Nephron progenitor cell (in vitro differentiated cells): ENCODE measurements at regions not wholly inside any gene's neighbourhood (a gene's known extent, or its start where the extent isn't known, plus 50 kb on each side); places are given as distances from the start of the nearest gene placed in this dataset.
"Not testable (repeated sequence)": the region's sequence is repeated elsewhere in the genome, so short reads cannot be mapped to it uniquely, and the experiment has no call there.

Source experiments
- DNase-seq: peaks from one replicate; pipeline ENCODE4 v3.0.0; 2021
- H3K27ac Mint-ChIP-seq: 2 replicates; pipeline ENCODE4 v1.8.0; 2021; ENCODE audit warnings: mild to moderate bottlenecking, moderate library complexity, mixed read lengths
- H3K27me3 Mint-ChIP-seq: 2 replicates; pipeline ENCODE4 v1.8.0; 2021; ENCODE audit warnings: mild to moderate bottlenecking, low read depth, mixed read lengths; ENCODE audit not compliant: poor library complexity
- H3K36me3 Mint-ChIP-seq: 2 replicates; pipeline ENCODE4 v1.8.0; 2021; ENCODE audit warnings: low read depth, mixed read lengths
- H3K4me1 Mint-ChIP-seq: 2 replicates; pipeline ENCODE4 v1.8.0; 2021; ENCODE audit warnings: mixed read lengths
- H3K4me3 Mint-ChIP-seq: 2 replicates; pipeline ENCODE4 v1.8.0; 2021; ENCODE audit warnings: mild to moderate bottlenecking, moderate library complexity, mixed read lengths
- H3K9me3 Mint-ChIP-seq: 2 replicates; pipeline ENCODE4 v1.8.0; 2021; ENCODE audit warnings: mild to moderate bottlenecking, moderate library complexity, mixed read lengths
- CTCF ChIP-seq: fragments of 200-600 bp; sonication (generic); IDR thresholded peaks from 2 replicates; pipeline ENCODE4 v1.5.0; 2021; ENCODE audit warnings: antibody characterized with exemption

GRCh38 chr17:20929334-20929733 is 113.5 kb downstream of the USP22 start:
- H3K27ac Mint-ChIP-seq: no peak overlapping the region
- no peaks in the 10 kb centered on the region for H3K9me3 Mint-ChIP-seq
- H3K4me1 Mint-ChIP-seq: no peaks in the 10 kb centered on the region
- no peak overlapping the region for H3K4me3 Mint-ChIP-seq
- TF ChIP-seq CTCF: no peak
- H3K27me3 Mint-ChIP-seq: no peaks in the 10 kb centered on the region
- H3K36me3 Mint-ChIP-seq: peaks cover 37% of the 10 kb centered on the region
- no peak for DNase-seq

DNA sequence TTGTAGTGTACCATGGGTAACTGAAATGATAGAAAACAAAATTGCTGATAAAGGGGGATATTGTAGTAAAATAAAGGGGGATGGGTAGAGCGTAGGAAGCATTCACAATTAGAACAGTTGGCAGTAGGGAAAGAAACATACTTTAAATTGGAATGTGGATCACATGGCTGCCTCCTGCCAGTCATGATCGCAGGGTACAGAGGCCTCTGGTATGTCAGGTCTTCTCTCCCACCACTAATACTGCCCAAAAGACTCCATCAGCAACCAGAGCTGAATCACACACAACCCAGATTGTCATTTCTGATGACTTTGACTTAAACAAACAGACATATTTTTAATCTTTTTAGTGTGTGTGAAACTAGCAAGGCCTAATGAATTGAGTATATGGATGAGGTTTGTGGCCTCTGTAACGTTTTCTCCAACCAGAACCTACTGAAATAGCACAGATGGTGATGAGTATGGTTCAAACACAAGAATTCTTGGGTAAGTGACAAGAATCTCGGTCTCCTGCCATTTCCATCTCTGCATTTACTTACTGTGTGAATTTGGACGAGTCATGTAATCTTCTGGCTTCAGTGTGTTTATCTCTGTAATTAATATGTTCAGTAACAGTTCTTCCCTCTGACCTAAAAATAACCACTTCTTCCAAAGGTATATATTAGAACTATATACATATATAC is 112.6 kb downstream of the USP22 start:
- Mint-ChIP-seq H3K4me3 (no peak overlapping the region), H3K27me3 (no peaks in the 10 kb centered on the region), H3K27ac (no peak overlapping the region), H3K9me3 (no peaks in the 10 kb centered on the region), H3K4me1 (no peaks in the 10 kb centered on the region), H3K36me3 (peaks cover 32% of the 10 kb centered on the region)
- no peak for TF ChIP-seq CTCF
- DNase-seq: no peak

DNA sequence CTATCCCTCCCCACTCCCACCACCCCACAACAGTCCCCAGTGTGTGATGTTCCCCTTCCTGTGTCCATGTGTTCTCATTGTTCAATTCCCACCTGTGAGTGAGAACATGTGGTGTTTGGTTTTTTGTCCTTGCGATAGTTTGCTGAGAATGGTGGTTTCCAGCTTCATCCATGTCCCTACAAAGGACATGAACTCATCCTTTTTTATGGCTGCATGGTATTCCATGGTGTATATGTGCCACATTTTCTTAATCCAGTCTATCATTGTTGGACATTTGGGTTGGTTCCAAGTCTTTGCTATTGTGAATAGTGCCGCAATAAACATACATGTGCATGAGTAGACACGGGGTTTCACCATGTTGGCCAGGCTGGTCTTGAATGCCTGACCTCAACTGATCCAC is 109.8 kb downstream of the USP22 start:
- H3K9me3 Mint-ChIP-seq, H3K27ac Mint-ChIP-seq, H3K27me3 Mint-ChIP-seq, H3K4me3 Mint-ChIP-seq, H3K4me1 Mint-ChIP-seq, DNase-seq: not testable (repeated sequence)
- peaks cover 41% of the 10 kb centered on the region for H3K36me3 Mint-ChIP-seq

- no peak for DNase-seq
- H3K9me3 Mint-ChIP-seq: no peaks in the 10 kb centered on the region
- H3K27ac Mint-ChIP-seq: no peak overlapping the region
- no peak overlapping the region for H3K4me3 Mint-ChIP-seq
- no peaks in the 10 kb centered on the region for H3K4me1 Mint-ChIP-seq
- H3K27me3 Mint-ChIP-seq: no peaks in the 10 kb centered on the region
- peaks cover 41% of the 10 kb centered on the region for H3K36me3 Mint-ChIP-seq
- no peak for TF ChIP-seq CTCF
Measured at GRCh38 chr17:20934288-20934687, 108.5 kb downstream of the USP22 start.

- Mint-ChIP-seq H3K9me3 (no peaks in the 10 kb centered on the region), H3K4me3 (no peak overlapping the region), H3K4me1 (no peaks in the 10 kb centered on the region), H3K27me3 (no peaks in the 10 kb centered on the region), H3K36me3 (peaks cover 33% of the 10 kb centered on the region), H3K27ac (no peak overlapping the region)
- no peak for TF ChIP-seq CTCF
- no peak for DNase-seq
Measured at GRCh38 chr17:20935740-20936139, 107.1 kb downstream of the USP22 start.

GRCh38 chr17:20938244-20938643 is 104.6 kb downstream of the USP22 start:
- no peak overlapping the region for H3K27ac Mint-ChIP-seq
- no peak for DNase-seq
- no peaks in the 10 kb centered on the region for H3K4me1 Mint-ChIP-seq
- H3K27me3 Mint-ChIP-seq: no peaks in the 10 kb centered on the region
- H3K9me3 Mint-ChIP-seq: no peaks in the 10 kb centered on the region
- H3K36me3 Mint-ChIP-seq: peaks cover 28% of the 10 kb centered on the region
- H3K4me3 Mint-ChIP-seq: no peak overlapping the region
- no peak for TF ChIP-seq CTCF
